ENCODE measurements at regions not wholly inside any gene's neighbourhood (a gene's known extent, or its start where the extent isn't known, plus 50 kb on each side); places are given as distances from the start of the nearest gene placed in this dataset.

GRCh38 chr2:238966072-238966937 is 118.4 kb downstream of the TWIST2 start:
- TF ChIP-seq, protein P1, sequence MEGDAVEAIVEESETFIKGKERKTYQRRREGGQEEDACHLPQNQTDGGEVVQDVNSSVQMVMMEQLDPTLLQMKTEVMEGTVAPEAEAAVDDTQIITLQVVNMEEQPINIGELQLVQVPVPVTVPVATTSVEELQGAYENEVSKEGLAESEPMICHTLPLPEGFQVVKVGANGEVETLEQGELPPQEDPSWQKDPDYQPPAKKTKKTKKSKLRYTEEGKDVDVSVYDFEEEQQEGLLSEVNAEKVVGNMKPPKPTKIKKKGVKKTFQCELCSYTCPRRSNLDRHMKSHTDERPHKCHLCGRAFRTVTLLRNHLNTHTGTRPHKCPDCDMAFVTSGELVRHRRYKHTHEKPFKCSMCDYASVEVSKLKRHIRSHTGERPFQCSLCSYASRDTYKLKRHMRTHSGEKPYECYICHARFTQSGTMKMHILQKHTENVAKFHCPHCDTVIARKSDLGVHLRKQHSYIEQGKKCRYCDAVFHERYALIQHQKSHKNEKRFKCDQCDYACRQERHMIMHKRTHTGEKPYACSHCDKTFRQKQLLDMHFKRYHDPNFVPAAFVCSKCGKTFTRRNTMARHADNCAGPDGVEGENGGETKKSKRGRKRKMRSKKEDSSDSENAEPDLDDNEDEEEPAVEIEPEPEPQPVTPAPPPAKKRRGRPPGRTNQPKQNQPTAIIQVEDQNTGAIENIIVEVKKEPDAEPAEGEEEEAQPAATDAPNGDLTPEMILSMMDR (conservative IDR thresholded peaks at IDR 0.05; ENCODE audit: low read depth, low read length) = no peak
- TF ChIP-seq POLR2A (IDR thresholded peaks at IDR 0.05; ENCODE audit: low read depth, low read length) = no peak
- TF ChIP-seq ELK1 (IDR thresholded peaks at IDR 0.05; ENCODE audit: borderline replicate concordance, low read depth, low read length) = no peak
- no peak for TF ChIP-seq FOS (IDR thresholded peaks at IDR 0.05; ENCODE audit: low read depth, low read length)
- TF ChIP-seq RFX5 (IDR thresholded peaks at IDR 0.05; ENCODE audit: low read depth, low read length) = no peak
- TF ChIP-seq, protein P2, sequence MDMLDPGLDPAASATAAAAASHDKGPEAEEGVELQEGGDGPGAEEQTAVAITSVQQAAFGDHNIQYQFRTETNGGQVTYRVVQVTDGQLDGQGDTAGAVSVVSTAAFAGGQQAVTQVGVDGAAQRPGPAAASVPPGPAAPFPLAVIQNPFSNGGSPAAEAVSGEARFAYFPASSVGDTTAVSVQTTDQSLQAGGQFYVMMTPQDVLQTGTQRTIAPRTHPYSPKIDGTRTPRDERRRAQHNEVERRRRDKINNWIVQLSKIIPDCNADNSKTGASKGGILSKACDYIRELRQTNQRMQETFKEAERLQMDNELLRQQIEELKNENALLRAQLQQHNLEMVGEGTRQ (IDR thresholded peaks at IDR 0.05; ENCODE audit: low read depth, low read length) = no peak
- TF ChIP-seq MXI1 (IDR thresholded peaks at IDR 0.05; ENCODE audit: borderline replicate concordance, low read depth, low read length) = no peak
- TF ChIP-seq RCOR1 (IDR thresholded peaks at IDR 0.05; ENCODE audit: insufficient replicate concordance, low read length) = no peak
- TF ChIP-seq MAFK (IDR thresholded peaks at IDR 0.05; ENCODE audit: low read depth, low read length) = no peak
- TF ChIP-seq SMC3 (IDR thresholded peaks at IDR 0.05; ENCODE audit: low read depth, low read length) = no peak
- no peak for TF ChIP-seq RAD21 (IDR thresholded peaks at IDR 0.05; ENCODE audit: low read length)
